ENCODE measurements at regions not wholly inside any gene's neighbourhood (a gene's known extent, or its start where the extent isn't known, plus 50 kb on each side); places are given as distances from the start of the nearest gene placed in this dataset.

GRCh38 chr14:61107869-61108493 lies 126.9 kb downstream of the SLC38A6 start:
- TF ChIP-seq, protein P1, sequence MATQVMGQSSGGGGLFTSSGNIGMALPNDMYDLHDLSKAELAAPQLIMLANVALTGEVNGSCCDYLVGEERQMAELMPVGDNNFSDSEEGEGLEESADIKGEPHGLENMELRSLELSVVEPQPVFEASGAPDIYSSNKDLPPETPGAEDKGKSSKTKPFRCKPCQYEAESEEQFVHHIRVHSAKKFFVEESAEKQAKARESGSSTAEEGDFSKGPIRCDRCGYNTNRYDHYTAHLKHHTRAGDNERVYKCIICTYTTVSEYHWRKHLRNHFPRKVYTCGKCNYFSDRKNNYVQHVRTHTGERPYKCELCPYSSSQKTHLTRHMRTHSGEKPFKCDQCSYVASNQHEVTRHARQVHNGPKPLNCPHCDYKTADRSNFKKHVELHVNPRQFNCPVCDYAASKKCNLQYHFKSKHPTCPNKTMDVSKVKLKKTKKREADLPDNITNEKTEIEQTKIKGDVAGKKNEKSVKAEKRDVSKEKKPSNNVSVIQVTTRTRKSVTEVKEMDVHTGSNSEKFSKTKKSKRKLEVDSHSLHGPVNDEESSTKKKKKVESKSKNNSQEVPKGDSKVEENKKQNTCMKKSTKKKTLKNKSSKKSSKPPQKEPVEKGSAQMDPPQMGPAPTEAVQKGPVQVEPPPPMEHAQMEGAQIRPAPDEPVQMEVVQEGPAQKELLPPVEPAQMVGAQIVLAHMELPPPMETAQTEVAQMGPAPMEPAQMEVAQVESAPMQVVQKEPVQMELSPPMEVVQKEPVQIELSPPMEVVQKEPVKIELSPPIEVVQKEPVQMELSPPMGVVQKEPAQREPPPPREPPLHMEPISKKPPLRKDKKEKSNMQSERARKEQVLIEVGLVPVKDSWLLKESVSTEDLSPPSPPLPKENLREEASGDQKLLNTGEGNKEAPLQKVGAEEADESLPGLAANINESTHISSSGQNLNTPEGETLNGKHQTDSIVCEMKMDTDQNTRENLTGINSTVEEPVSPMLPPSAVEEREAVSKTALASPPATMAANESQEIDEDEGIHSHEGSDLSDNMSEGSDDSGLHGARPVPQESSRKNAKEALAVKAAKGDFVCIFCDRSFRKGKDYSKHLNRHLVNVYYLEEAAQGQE (IDR thresholded peaks at IDR 0.05; ENCODE audit: insufficient read depth in 1 of 2, low read depth in 2 of 2, low read length in 2 of 2) = no peak
- TF ChIP-seq POLR2AphosphoS5 (IDR thresholded peaks at IDR 0.05; ENCODE audit: low read depth, low read length) = no peak
- no peak for TF ChIP-seq SIN3A (IDR thresholded peaks at IDR 0.05; ENCODE audit: borderline replicate concordance, insufficient read depth, low read length)
- no peak for TF ChIP-seq TAF1 (IDR thresholded peaks at IDR 0.05; ENCODE audit: borderline replicate concordance, insufficient read depth, low read length)

All from PFSK-1 (cell line).